Caki2 (cell line): ENCODE measurements at regions not wholly inside any gene's neighbourhood (a gene's known extent, or its start where the extent isn't known, plus 50 kb on each side); places are given as distances from the start of the nearest gene placed in this dataset.
A peak's percentile ranks its signal among the peaks of the same experiment; 100 is the strongest.
"Not testable (repeated sequence)": the region's sequence is repeated elsewhere in the genome, so short reads cannot be mapped to it uniquely, and the experiment has no call there.

Source experiments
- DNase-seq: peaks from one replicate; pipeline ENCODE4 v3.0.0-alpha.2; 2015; ENCODE audit warnings: low read depth
- in situ Hi-C: cut with HindIII; loops from 2 replicates; pipeline ENCODE4 v1.10.0; 2016; ENCODE audit warnings: low sequenced_read_pairs, low pct_unique_long_range_greater_than_20kb, mixed read lengths

GRCh38 chr10:27392606-27393005 lies 111.5 kb upstream of the RAB18 start:
- no peak for DNase-seq
- in situ Hi-C loops = no loop called here

- DNase-seq = no peak
- in situ Hi-C loops = no loop called here
Measured at GRCh38 chr10:27391916-27392315, 112.2 kb upstream of the RAB18 start.

GRCh38 chr10:27391325-27391724 lies 112.8 kb upstream of the RAB18 start:
- DNase-seq = no peak
- in situ Hi-C loops = no loop called here

GRCh38 chr10:27390681-27391080 lies 113.4 kb upstream of the RAB18 start:
- in situ Hi-C loops = no loop called here
- DNase-seq = no peak

- in situ Hi-C loops = no loop called here
- no peak for DNase-seq
Measured at GRCh38 chr10:27388761-27389399, 115.2 kb upstream of the RAB18 start.

GRCh38 chr10:27383595-27384542 lies 120.2 kb upstream of the RAB18 start:
- DNase-seq = peak; percentile 45
- in situ Hi-C loops = no loop called here

GRCh38 chr10:27382176-27382575 lies 121.9 kb upstream of the RAB18 start:
- no peak for DNase-seq
- in situ Hi-C loops = no loop called here

GRCh38 chr10:27380929-27381358 lies 123.2 kb upstream of the RAB18 start:
- no peak for DNase-seq
- in situ Hi-C loops = no loop called here

- in situ Hi-C loops = not testable (repeated sequence)
Measured at GRCh38 chr10:27379041-27379440, 125.1 kb upstream of the RAB18 start.

GRCh38 chr10:27373566-27374160 lies 130.4 kb upstream of the RAB18 start:
- in situ Hi-C loops = no loop called here

More at GRCh38 chr10:27379041-27379440, 125.1 kb upstream of the RAB18 start:
- not testable (repeated sequence) for DNase-seq

GRCh38 chr10:27372095-27372494 lies 131.5 kb upstream of the ACBD5 start:
- in situ Hi-C loops = no loop called here
- DNase-seq = no peak

More at GRCh38 chr10:27373566-27374160, 130.4 kb upstream of the RAB18 start:
- DNase-seq = no peak

GRCh38 chr10:27371375-27371774 lies 130.8 kb upstream of the ACBD5 start:
- DNase-seq, in situ Hi-C loops: not testable (repeated sequence)

- in situ Hi-C loops = no loop called here
- DNase-seq = no peak
Measured at GRCh38 chr10:27369880-27370279, 129.3 kb upstream of the ACBD5 start.

- in situ Hi-C loops = no loop called here
- no peak for DNase-seq
Measured at GRCh38 chr10:27368706-27369105, 128.1 kb upstream of the ACBD5 start.

- in situ Hi-C loops = no loop called here
- no peak for DNase-seq
Measured at GRCh38 chr10:27366769-27367168, 126.2 kb upstream of the ACBD5 start.

GRCh38 chr10:27364028-27364427 lies 123.4 kb upstream of the ACBD5 start:
- in situ Hi-C loops = no loop called here
- no peak for DNase-seq

- in situ Hi-C loops = no loop called here
- DNase-seq = peak; percentile 52
Measured at GRCh38 chr10:27360581-27361172, 120.1 kb upstream of the ACBD5 start.

GRCh38 chr10:27359792-27360355 lies 119.3 kb upstream of the ACBD5 start:
- in situ Hi-C loops = no loop called here
- DNase-seq = no peak
